Endothelial cell (in vitro differentiated cells): ENCODE measurements at regions not wholly inside any gene's neighbourhood (a gene's known extent, or its start where the extent isn't known, plus 50 kb on each side); places are given as distances from the start of the nearest gene placed in this dataset.

ENCODE experiments used
- DNase-seq: peaks from one replicate; pipeline ENCODE4 v3.0.0; 2021; ENCODE audit warnings: low spot score
- H3K27ac Mint-ChIP-seq: one replicate; pipeline ENCODE4 v1.8.0; 2021; ENCODE audit warnings: mixed read lengths, inconsistent platforms; ENCODE audit not compliant: unreplicated experiment
- H3K27me3 Mint-ChIP-seq: one replicate; pipeline ENCODE4 v1.8.0; 2021; ENCODE audit warnings: mild to moderate bottlenecking, moderate library complexity, mixed read lengths, inconsistent platforms; ENCODE audit not compliant: unreplicated experiment
- H3K36me3 Mint-ChIP-seq: one replicate; pipeline ENCODE4 v1.8.0; 2021; ENCODE audit warnings: mild to moderate bottlenecking, low read depth, mixed read lengths, inconsistent platforms; ENCODE audit not compliant: unreplicated experiment
- H3K4me1 Mint-ChIP-seq: one replicate; pipeline ENCODE4 v1.8.0; 2021; ENCODE audit warnings: mild to moderate bottlenecking, mixed read lengths, inconsistent platforms; ENCODE audit not compliant: unreplicated experiment
- H3K4me3 Mint-ChIP-seq: one replicate; pipeline ENCODE4 v1.8.0; 2021; ENCODE audit warnings: mild to moderate bottlenecking, mixed read lengths, inconsistent platforms; ENCODE audit not compliant: unreplicated experiment
- H3K9me3 Mint-ChIP-seq: one replicate; pipeline ENCODE4 v1.8.0; 2021; ENCODE audit warnings: mixed read lengths, inconsistent platforms; ENCODE audit not compliant: unreplicated experiment
- TF ChIP-seq, protein P1 (sequence below): fragments of 200-600 bp; sonication (generic); IDR thresholded peaks from one replicate; pipeline ENCODE4 v1.5.0; 2021; ENCODE audit warnings: antibody characterized with exemption; ENCODE audit not compliant: unreplicated experiment

- Mint-ChIP-seq H3K4me3 (no peak overlapping the region), H3K4me1 (no peaks in the 10 kb centered on the region)
- DNase-seq: no peak
These were observed 713.5 kb upstream of the ARPP21 start for GRCh38 chr3:34925851-34926250.

GRCh38 chr3:34929036-34929435 lies 710.3 kb upstream of the ARPP21 start:
- TF ChIP-seq, protein P1, sequence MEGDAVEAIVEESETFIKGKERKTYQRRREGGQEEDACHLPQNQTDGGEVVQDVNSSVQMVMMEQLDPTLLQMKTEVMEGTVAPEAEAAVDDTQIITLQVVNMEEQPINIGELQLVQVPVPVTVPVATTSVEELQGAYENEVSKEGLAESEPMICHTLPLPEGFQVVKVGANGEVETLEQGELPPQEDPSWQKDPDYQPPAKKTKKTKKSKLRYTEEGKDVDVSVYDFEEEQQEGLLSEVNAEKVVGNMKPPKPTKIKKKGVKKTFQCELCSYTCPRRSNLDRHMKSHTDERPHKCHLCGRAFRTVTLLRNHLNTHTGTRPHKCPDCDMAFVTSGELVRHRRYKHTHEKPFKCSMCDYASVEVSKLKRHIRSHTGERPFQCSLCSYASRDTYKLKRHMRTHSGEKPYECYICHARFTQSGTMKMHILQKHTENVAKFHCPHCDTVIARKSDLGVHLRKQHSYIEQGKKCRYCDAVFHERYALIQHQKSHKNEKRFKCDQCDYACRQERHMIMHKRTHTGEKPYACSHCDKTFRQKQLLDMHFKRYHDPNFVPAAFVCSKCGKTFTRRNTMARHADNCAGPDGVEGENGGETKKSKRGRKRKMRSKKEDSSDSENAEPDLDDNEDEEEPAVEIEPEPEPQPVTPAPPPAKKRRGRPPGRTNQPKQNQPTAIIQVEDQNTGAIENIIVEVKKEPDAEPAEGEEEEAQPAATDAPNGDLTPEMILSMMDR: no peak
- H3K36me3 Mint-ChIP-seq: no peaks in the 10 kb centered on the region
- no peaks in the 10 kb centered on the region for H3K9me3 Mint-ChIP-seq
- H3K4me1 Mint-ChIP-seq: no peaks in the 10 kb centered on the region
- no peak overlapping the region for H3K4me3 Mint-ChIP-seq
- DNase-seq: no peak
- peaks cover 4% of the 10 kb centered on the region for H3K27me3 Mint-ChIP-seq
- no peak overlapping the region for H3K27ac Mint-ChIP-seq

More at GRCh38 chr3:34925851-34926250, 713.5 kb upstream of the ARPP21 start:
- TF ChIP-seq, protein P1: no peak
- H3K9me3 Mint-ChIP-seq: no peaks in the 10 kb centered on the region
- peaks cover 3% of the 10 kb centered on the region for H3K27me3 Mint-ChIP-seq
- no peak overlapping the region for H3K27ac Mint-ChIP-seq
- no peaks in the 10 kb centered on the region for H3K36me3 Mint-ChIP-seq

- Mint-ChIP-seq H3K4me1 (no peaks in the 10 kb centered on the region), H3K27me3 (peaks cover 3% of the 10 kb centered on the region), H3K27ac (no peak overlapping the region), H3K36me3 (no peaks in the 10 kb centered on the region), H3K9me3 (no peaks in the 10 kb centered on the region), H3K4me3 (no peak overlapping the region)
- TF ChIP-seq, protein P1: no peak
- DNase-seq: no peak
These were observed 704.7 kb upstream of the ARPP21 start for GRCh38 chr3:34934660-34935059.

DNA sequence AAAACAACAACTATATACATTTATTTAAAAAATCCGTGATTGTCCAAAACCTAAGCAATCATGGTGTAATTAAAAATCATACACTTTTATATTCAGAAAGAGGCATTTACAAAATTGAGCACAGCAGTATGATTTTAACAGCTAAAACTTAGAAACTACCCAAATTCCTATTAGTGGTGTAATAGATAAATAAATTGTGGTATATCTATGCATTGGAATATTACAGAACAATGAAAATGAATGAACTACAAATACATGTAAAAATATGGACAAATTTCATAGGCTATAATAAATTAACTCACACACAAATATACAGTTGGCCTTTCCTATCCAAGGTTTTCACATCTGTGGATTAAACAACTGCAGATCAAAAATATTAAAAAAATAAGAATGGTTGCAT lies 700.5 kb upstream of the ARPP21 start:
- no peaks in the 10 kb centered on the region for H3K9me3 Mint-ChIP-seq
- H3K27ac Mint-ChIP-seq: no peak overlapping the region

GRCh38 chr3:34942256-34942655 lies 697.1 kb upstream of the ARPP21 start:
- no peaks in the 10 kb centered on the region for H3K9me3 Mint-ChIP-seq
- no peaks in the 10 kb centered on the region for H3K4me1 Mint-ChIP-seq
- H3K4me3 Mint-ChIP-seq: no peak overlapping the region
- H3K36me3 Mint-ChIP-seq: no peaks in the 10 kb centered on the region
- no peak for DNase-seq
- H3K27ac Mint-ChIP-seq: no peak overlapping the region
- TF ChIP-seq, protein P1: no peak
- H3K27me3 Mint-ChIP-seq: no peaks in the 10 kb centered on the region

More for the DNA sequence above, 700.5 kb upstream of the ARPP21 start:
- Mint-ChIP-seq H3K36me3 (no peaks in the 10 kb centered on the region), H3K27me3 (no peaks in the 10 kb centered on the region), H3K4me3 (no peak overlapping the region), H3K4me1 (no peaks in the 10 kb centered on the region)
- no peak for DNase-seq
- TF ChIP-seq, protein P1: no peak
